H9 (cell line): ENCODE measurements at regions not wholly inside any gene's neighbourhood (a gene's known extent, or its start where the extent isn't known, plus 50 kb on each side); places are given as distances from the start of the nearest gene placed in this dataset.
"Not testable (repeated sequence)": the region's sequence is repeated elsewhere in the genome, so short reads cannot be mapped to it uniquely, and the experiment has no call there.

Source experiments
- DNase-seq: peaks from one replicate; pipeline ENCODE4 v3.0.0-alpha.2; 2017
- H2AFZ ChIP-seq: one replicate; pipeline ENCODE4 v1.6.1; 2013; ENCODE audit warnings: mild to moderate bottlenecking, low read length, control low read depth, moderate library complexity
- H2AK5ac ChIP-seq: 2 replicates; pipeline ENCODE4 v1.6.1; 2013; ENCODE audit warnings: low read length, control low read depth, mixed read lengths; ENCODE audit not compliant: insufficient read length
- H2BK120ac ChIP-seq: one replicate; pipeline ENCODE4 v1.6.1; 2013; ENCODE audit warnings: low read depth, mild to moderate bottlenecking, low read length, control low read depth, inconsistent platforms; ENCODE audit not compliant: poor library complexity, severe bottlenecking
- H2BK12ac ChIP-seq: 2 replicates; pipeline ENCODE4 v1.6.1; 2013; ENCODE audit warnings: low read length, control low read depth, mixed read lengths, low read depth; ENCODE audit not compliant: insufficient read length
- H2BK15ac ChIP-seq: 2 replicates; pipeline ENCODE4 v1.6.1; 2013; ENCODE audit warnings: low read depth, low read length, control low read depth
- H2BK20ac ChIP-seq: one replicate; pipeline ENCODE4 v1.6.1; 2013; ENCODE audit warnings: low read depth, mild to moderate bottlenecking, low read length, control low read depth, inconsistent platforms; ENCODE audit not compliant: poor library complexity, severe bottlenecking
- H2BK5ac ChIP-seq: 2 replicates; pipeline ENCODE4 v1.6.1; 2013; ENCODE audit warnings: low read length, control low read depth, mixed read lengths; ENCODE audit not compliant: insufficient read length
- H3K14ac ChIP-seq: 2 replicates; pipeline ENCODE4 v1.6.1; 2013; ENCODE audit warnings: low read length, control low read depth; ENCODE audit not compliant: insufficient read depth
- H3K18ac ChIP-seq: 2 replicates; pipeline ENCODE4 v1.6.1; 2013; ENCODE audit warnings: low read depth, mild to moderate bottlenecking, mixed read lengths, low read length, control low read depth; ENCODE audit not compliant: insufficient read length
- H3K23ac ChIP-seq: 2 replicates; pipeline ENCODE4 v1.6.1; 2013; ENCODE audit warnings: low read length, control low read depth, mixed read lengths, low read depth; ENCODE audit not compliant: insufficient read length
- H3K23me2 ChIP-seq: 2 replicates; pipeline ENCODE4 v1.6.1; 2013; ENCODE audit warnings: low read depth, mild to moderate bottlenecking, mixed read lengths, low read length, control low read depth; ENCODE audit not compliant: insufficient read length, poor library complexity, severe bottlenecking
- H3K27ac ChIP-seq: 2 replicates; pipeline ENCODE4 v1.5.1; 2013; ENCODE audit warnings: low read length, control low read depth, mixed read lengths, low read depth; ENCODE audit not compliant: insufficient read length
- H3K27me3 ChIP-seq: 2 replicates; pipeline ENCODE4 v1.6.1; 2013; ENCODE audit warnings: low read length, control low read depth, inconsistent platforms; ENCODE audit not compliant: insufficient read depth
- H3K4ac ChIP-seq: 2 replicates; pipeline ENCODE4 v1.6.1; 2013; ENCODE audit warnings: low read depth, mild to moderate bottlenecking, control low read depth, inconsistent platforms, low read length, moderate library complexity
- H3K4me1 ChIP-seq: 2 replicates; pipeline ENCODE4 v1.6.1; 2013; ENCODE audit warnings: low read length, control low read depth, inconsistent platforms; ENCODE audit not compliant: insufficient read depth
- H3K4me2 ChIP-seq: 2 replicates; pipeline ENCODE4 v1.6.1; 2013; ENCODE audit warnings: low read length, control low read depth, mixed read lengths; ENCODE audit not compliant: insufficient read length, insufficient read depth
- H3K56ac ChIP-seq: 2 replicates; pipeline ENCODE4 v1.6.1; 2013; ENCODE audit warnings: low read depth, mild to moderate bottlenecking, mixed read lengths, low read length, control low read depth; ENCODE audit not compliant: insufficient read length
- H3K79me1 ChIP-seq: 2 replicates; pipeline ENCODE4 v1.6.1; 2013; ENCODE audit warnings: low read depth, mild to moderate bottlenecking, moderate library complexity, low read length, control low read depth, inconsistent platforms; ENCODE audit not compliant: insufficient read depth, poor library complexity, severe bottlenecking
- H3K79me2 ChIP-seq: 2 replicates; pipeline ENCODE4 v1.6.1; 2013; ENCODE audit warnings: low read length, control low read depth, inconsistent platforms; ENCODE audit not compliant: insufficient read depth
- H3K9ac ChIP-seq: 2 replicates; pipeline ENCODE4 v1.6.1; 2013; ENCODE audit warnings: low read length, control low read depth, mixed read lengths; ENCODE audit not compliant: insufficient read length; ENCODE audit errors: extremely low read depth
- H3K9me3 ChIP-seq: one replicate; pipeline ENCODE4 v1.6.1; 2013; ENCODE audit warnings: low read depth, low read length, inconsistent platforms; ENCODE audit not compliant: control insufficient read depth
- H3T11ph ChIP-seq: one replicate; pipeline ENCODE4 v1.6.1; 2013; ENCODE audit warnings: mild to moderate bottlenecking, low read length, control low read depth, inconsistent platforms
- H4K20me1 ChIP-seq: one replicate; pipeline ENCODE4 v1.6.1; 2013; ENCODE audit not compliant: control insufficient read depth, insufficient read length, insufficient read depth
- H4K5ac ChIP-seq: 2 replicates; pipeline ENCODE4 v1.6.1; 2013; ENCODE audit warnings: low read depth, mild to moderate bottlenecking, mixed read lengths, low read length, control low read depth; ENCODE audit not compliant: insufficient read length
- H4K8ac ChIP-seq: replicated peaks from 2 replicates; pipeline ENCODE4 v1.6.1; 2013; ENCODE audit warnings: low read length, control low read depth, mixed read lengths, low read depth; ENCODE audit not compliant: insufficient read length
- H4K91ac ChIP-seq: 2 replicates; pipeline ENCODE4 v1.6.1; 2013; ENCODE audit warnings: low read depth, mild to moderate bottlenecking, moderate library complexity, mixed read lengths, low read length, control low read depth; ENCODE audit not compliant: insufficient read length
- H3K27ac Mint-ChIP-seq, 3 experiments: 2 replicates in 2 of 3; 3 replicates in 1 of 3; pipeline ENCODE4 v1.8.0; 2020 to 2021; ENCODE audit warnings: mixed read lengths in 3 of 3, mild to moderate bottlenecking in 1 of 3, moderate library complexity in 1 of 3
- H3K27me3 Mint-ChIP-seq: 2 replicates; pipeline ENCODE4 v1.8.0; 2021; ENCODE audit warnings: low read depth, mild to moderate bottlenecking, moderate library complexity, mixed read lengths
- H3K36me3 Mint-ChIP-seq, 3 experiments: 2 replicates in 2 of 3; 3 replicates in 1 of 3; pipeline ENCODE4 v1.8.0; 2020 to 2021; ENCODE audit warnings: low read depth in 3 of 3, mixed read lengths in 3 of 3; ENCODE audit not compliant: insufficient read depth in 1 of 3
- H3K4me1 Mint-ChIP-seq, 2 experiments: 2 replicates each; pipeline ENCODE4 v1.8.0; 2020; ENCODE audit warnings: mixed read lengths in 2 of 2
- H3K4me3 Mint-ChIP-seq, 2 experiments: 2 replicates in 1 of 2; 3 replicates in 1 of 2; pipeline ENCODE4 v1.8.0; 2020 to 2021; ENCODE audit warnings: mild to moderate bottlenecking in 2 of 2, mixed read lengths in 2 of 2, moderate library complexity in 1 of 2
- H3K9me3 Mint-ChIP-seq, 2 experiments: 2 replicates in 1 of 2; 3 replicates in 1 of 2; pipeline ENCODE4 v1.8.0; 2020; ENCODE audit warnings: mild to moderate bottlenecking in 2 of 2, mixed read lengths in 2 of 2, moderate library complexity in 1 of 2
- CTCF ChIP-seq: fragments of 200-600 bp; sonication (generic); conservative IDR thresholded peaks from 3 replicates; pipeline ENCODE4 v1.8.0; 2021; ENCODE audit warnings: antibody characterized with exemption, mild to moderate bottlenecking
- WGBS: extraction: QIAGEN DNeasy Blood & Tissue Kit; methylation state at CpG from one replicate; pipeline ENCODE4 v1.1.7; 2013; ENCODE audit warnings: missing lambda C conversion rate, low lambda C conversion rate, mixed read lengths; ENCODE audit not compliant: insufficient read length; ENCODE audit errors: extremely low coverage; 5-methylcytosine and 5-hydroxymethylcytosine counted together

GRCh38 chr16:29111421-29111820 is 126.6 kb downstream of the LAT start:
- Mint-ChIP-seq H3K27me3 (peaks cover 39% of the 10 kb centered on the region), H3K27ac (no peak overlapping the region), H3K36me3 (no peaks in the 10 kb centered on the region), H3K4me1 (peaks cover 15 to 21% of the 10 kb centered on the region in 2 experiments), H3K9me3 (no peaks in the 10 kb centered on the region; a peak in 1 of 5 replicates), H3K4me3 (no peak overlapping the region)
- Histone ChIP-seq H3K9ac (no peak overlapping the region), H4K5ac (no peak overlapping the region), H3K56ac (no peak overlapping the region), H2BK15ac (no peak overlapping the region), H2BK5ac (no peak overlapping the region), H3K27me3 (no peaks in the 10 kb centered on the region; the same call in 1 of the 2 replicates), H3K4ac (no peak overlapping the region), H3K9me3 (no peaks in the 10 kb centered on the region), H3K79me2 (no peaks in the 10 kb centered on the region), H4K91ac (no peak overlapping the region), H3K18ac (no peak overlapping the region), H3K4me1 (no peaks in the 10 kb centered on the region), H3K23ac (no peak overlapping the region), H2AK5ac (no peak overlapping the region), H4K8ac (no peak overlapping the region), H3T11ph (no peak overlapping the region), H3K4me2 (no peak overlapping the region), H3K27ac (no peak overlapping the region), H2BK20ac (no peak overlapping the region), H3K23me2 (peaks cover 6% of the 10 kb centered on the region), H2AFZ (no peak overlapping the region), H4K20me1 (no peaks in the 10 kb centered on the region), H3K79me1 (no peaks in the 10 kb centered on the region), H2BK120ac (no peak overlapping the region), H3K14ac (no peak overlapping the region), H2BK12ac (no peak overlapping the region)
- DNase-seq, result no peak
- no peak for TF ChIP-seq CTCF
- WGBS, result no CpG with 5 or more reads among the region's 5 CpGs

GRCh38 chr16:29108625-29109169 is 123.8 kb downstream of the LAT start:
- H3T11ph ChIP-seq, H4K91ac ChIP-seq, H3K23me2 ChIP-seq, H3K79me2 ChIP-seq, H2AK5ac ChIP-seq, H4K20me1 ChIP-seq, H3K4me2 ChIP-seq, H3K9ac ChIP-seq, H3K79me1 ChIP-seq, H2BK12ac ChIP-seq, H3K9me3 Mint-ChIP-seq, H3K18ac ChIP-seq, H2BK120ac ChIP-seq, H4K8ac ChIP-seq, H3K27ac Mint-ChIP-seq, H2BK15ac ChIP-seq, H3K27me3 ChIP-seq, H2BK5ac ChIP-seq, H3K4me3 Mint-ChIP-seq, DNase-seq, H3K56ac ChIP-seq, H2AFZ ChIP-seq, H3K14ac ChIP-seq, H3K23ac ChIP-seq, H3K4ac ChIP-seq, H3K36me3 Mint-ChIP-seq, H3K9me3 ChIP-seq, H3K27ac ChIP-seq, H2BK20ac ChIP-seq, H3K4me1 ChIP-seq, H4K5ac ChIP-seq: not testable (repeated sequence)
- Mint-ChIP-seq H3K4me1 (peaks cover 10 to 13% of the 10 kb centered on the region in 2 experiments), H3K27me3 (peaks cover 30% of the 10 kb centered on the region)
- no CpG with 5 or more reads among the region's 6 CpGs for WGBS
